ENCODE measurements at regions not wholly inside any gene's neighbourhood (a gene's known extent, or its start where the extent isn't known, plus 50 kb on each side); places are given as distances from the start of the nearest gene placed in this dataset.

DNA sequence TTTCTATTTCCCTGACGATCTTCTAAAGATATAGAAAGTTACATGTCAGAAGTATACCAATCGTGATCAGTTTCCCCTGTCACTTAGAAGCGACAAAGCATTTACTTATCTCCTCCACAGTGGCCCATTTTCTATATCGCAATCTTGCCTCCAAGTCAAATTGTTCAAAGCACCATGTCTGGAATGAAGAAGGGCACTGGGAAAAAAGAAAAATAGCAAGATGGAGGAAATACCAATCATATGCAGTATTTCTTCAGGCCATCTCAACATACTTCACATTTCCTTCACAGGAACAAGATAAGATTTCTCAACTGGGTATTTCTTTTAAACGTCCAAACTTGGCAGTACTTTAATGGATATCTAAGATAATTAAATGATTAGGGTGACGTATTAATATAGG, 63.3 kb upstream of the IL6 start:
- Histone ChIP-seq H3K9ac (ENCODE audit: low read depth, low read length) (no peak overlapping the region), H3K4me1 (ENCODE audit: insufficient read depth, low read length) (peaks cover 40% of the 10 kb centered on the region), H3K9me3 (ENCODE audit: control insufficient read depth, insufficient read depth, low read length) (no peaks in the 10 kb centered on the region), H3K36me3 (ENCODE audit: insufficient read depth, low read length) (no peaks in the 10 kb centered on the region; the same call in 1 of the 2 replicates)

DNA sequence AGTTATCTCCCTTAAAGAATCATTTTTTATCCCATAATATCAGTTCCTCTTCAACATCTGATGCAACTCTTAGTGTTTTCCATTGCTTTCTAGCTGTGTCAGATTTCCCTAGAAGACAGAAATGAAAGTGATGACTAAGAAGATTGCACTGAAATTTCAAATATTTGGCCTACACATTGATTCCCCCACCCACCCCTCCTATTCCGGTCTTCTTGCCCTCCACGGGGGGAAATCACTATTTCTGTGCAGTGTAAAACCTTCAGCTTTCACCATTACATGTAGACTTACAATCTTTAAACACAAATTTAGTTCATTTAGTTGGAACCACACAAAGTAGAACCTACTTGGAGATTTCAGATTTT, 63.7 kb upstream of the IL6 start:
- Histone ChIP-seq H3K9ac (ENCODE audit: low read depth, low read length) (no peak overlapping the region), H3K9me3 (ENCODE audit: control insufficient read depth, insufficient read depth, low read length) (no peaks in the 10 kb centered on the region), H3K36me3 (ENCODE audit: insufficient read depth, low read length) (no peaks in the 10 kb centered on the region; the same call in 1 of the 2 replicates), H3K4me1 (ENCODE audit: insufficient read depth, low read length) (peaks cover 36% of the 10 kb centered on the region)

GRCh38 chr7:22662556-22663356, 64.2 kb upstream of the IL6 start:
- no peak overlapping the region for H3K9ac ChIP-seq (ENCODE audit: low read depth, low read length)
- H3K36me3 ChIP-seq (ENCODE audit: insufficient read depth, low read length): no peaks in the 10 kb centered on the region; the same call in 1 of the 2 replicates

DNA sequence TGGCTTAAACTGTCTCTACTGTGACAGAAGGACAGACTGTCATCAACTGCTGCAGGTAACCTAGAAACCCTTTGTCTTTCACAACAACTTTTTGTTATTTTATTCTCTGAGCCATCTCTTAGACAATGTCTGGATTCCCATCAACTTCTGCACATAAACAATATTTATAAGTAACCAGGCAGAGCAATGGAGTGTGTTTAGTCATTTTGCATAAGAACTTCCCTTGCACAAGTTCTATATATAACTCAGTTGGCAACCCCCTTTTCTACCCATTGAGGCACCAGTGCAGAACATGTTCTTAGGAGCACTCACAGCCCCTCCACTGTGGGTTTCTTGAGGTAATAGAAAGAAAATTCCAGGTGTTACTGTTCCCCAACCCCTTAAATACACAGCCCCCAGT, 65.0 kb upstream of the IL6 start:
- peaks cover 24% of the 10 kb centered on the region for H3K4me1 ChIP-seq (ENCODE audit: insufficient read depth, low read length)
- no peaks in the 10 kb centered on the region; the same call in 1 of the 2 replicates for H3K36me3 ChIP-seq (ENCODE audit: insufficient read depth, low read length)
- H3K9ac ChIP-seq (ENCODE audit: low read depth, low read length): no peak overlapping the region
- H3K9me3 ChIP-seq (ENCODE audit: control insufficient read depth, insufficient read depth, low read length): no peaks in the 10 kb centered on the region

More at GRCh38 chr7:22662556-22663356, 64.2 kb upstream of the IL6 start:
- Histone ChIP-seq H3K9me3 (ENCODE audit: control insufficient read depth, insufficient read depth, low read length) (no peaks in the 10 kb centered on the region), H3K4me1 (ENCODE audit: insufficient read depth, low read length) (peaks cover 31% of the 10 kb centered on the region)

DNA sequence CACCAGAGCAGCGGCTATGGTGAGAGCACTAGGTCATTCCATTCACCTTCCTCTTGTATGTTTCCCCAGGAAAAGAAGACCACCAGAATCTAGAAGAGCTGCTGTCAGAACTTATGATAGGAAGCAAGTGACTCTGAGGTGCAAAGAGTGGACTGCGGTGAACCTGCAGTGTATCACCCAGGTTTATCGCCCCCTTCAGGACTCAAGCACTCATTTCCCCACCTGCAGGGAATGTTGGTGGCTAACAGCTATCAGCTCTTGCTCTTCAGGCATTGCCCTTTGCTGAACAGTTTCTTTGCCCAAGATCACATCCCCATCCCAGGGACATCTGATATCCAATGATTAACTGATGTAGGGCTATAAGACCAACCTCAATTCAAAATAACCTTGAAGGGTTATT, 66.3 kb upstream of the IL6 start:
- no peaks in the 10 kb centered on the region for H3K9me3 ChIP-seq (ENCODE audit: control insufficient read depth, insufficient read depth, low read length)
- H3K9ac ChIP-seq (ENCODE audit: low read depth, low read length): no peak overlapping the region
- H3K36me3 ChIP-seq (ENCODE audit: insufficient read depth, low read length): no peaks in the 10 kb centered on the region; the same call in 1 of the 2 replicates
- peaks cover 20% of the 10 kb centered on the region for H3K4me1 ChIP-seq (ENCODE audit: insufficient read depth, low read length)

GRCh38 chr7:22660293-22660692, 66.7 kb upstream of the IL6 start:
- Histone ChIP-seq H3K36me3 (ENCODE audit: insufficient read depth, low read length) (no peaks in the 10 kb centered on the region; the same call in 1 of the 2 replicates), H3K9ac (ENCODE audit: low read depth, low read length) (no peak overlapping the region), H3K9me3 (ENCODE audit: control insufficient read depth, insufficient read depth, low read length) (no peaks in the 10 kb centered on the region), H3K4me1 (ENCODE audit: insufficient read depth, low read length) (peaks cover 20% of the 10 kb centered on the region)

GRCh38 chr7:22659741-22660140, 67.3 kb upstream of the IL6 start:
- Histone ChIP-seq H3K4me1 (ENCODE audit: insufficient read depth, low read length) (peaks cover 20% of the 10 kb centered on the region), H3K9ac (ENCODE audit: low read depth, low read length) (no peak overlapping the region), H3K9me3 (ENCODE audit: control insufficient read depth, insufficient read depth, low read length) (no peaks in the 10 kb centered on the region), H3K36me3 (ENCODE audit: insufficient read depth, low read length) (no peaks in the 10 kb centered on the region; the same call in 1 of the 2 replicates)

- Histone ChIP-seq H3K9me3 (ENCODE audit: control insufficient read depth, insufficient read depth, low read length) (no peaks in the 10 kb centered on the region), H3K4me1 (ENCODE audit: insufficient read depth, low read length) (peaks cover 17% of the 10 kb centered on the region), H3K9ac (ENCODE audit: low read depth, low read length) (no peak overlapping the region), H3K36me3 (ENCODE audit: insufficient read depth, low read length) (no peaks in the 10 kb centered on the region; the same call in none of the 2 replicates)
Observed at GRCh38 chr7:22658031-22658430, 69.0 kb upstream of the IL6 start.

GRCh38 chr7:22657479-22657878, 69.5 kb upstream of the IL6 start:
- H3K9me3 ChIP-seq (ENCODE audit: control insufficient read depth, insufficient read depth, low read length): no peaks in the 10 kb centered on the region
- peaks cover 11% of the 10 kb centered on the region for H3K4me1 ChIP-seq (ENCODE audit: insufficient read depth, low read length)
- H3K36me3 ChIP-seq (ENCODE audit: insufficient read depth, low read length): no peaks in the 10 kb centered on the region; the same call in none of the 2 replicates
- H3K9ac ChIP-seq (ENCODE audit: low read depth, low read length): no peak overlapping the region

GRCh38 chr7:22655781-22656180, 71.2 kb upstream of the IL6 start:
- H3K36me3 ChIP-seq (ENCODE audit: insufficient read depth, low read length): peaks cover 15% of the 10 kb centered on the region
- H3K9me3 ChIP-seq (ENCODE audit: control insufficient read depth, insufficient read depth, low read length): no peaks in the 10 kb centered on the region
- H3K4me1 ChIP-seq (ENCODE audit: insufficient read depth, low read length): peaks cover 4% of the 10 kb centered on the region; the same call in 1 of the 2 replicates
- no peak overlapping the region for H3K9ac ChIP-seq (ENCODE audit: low read depth, low read length)

DNA sequence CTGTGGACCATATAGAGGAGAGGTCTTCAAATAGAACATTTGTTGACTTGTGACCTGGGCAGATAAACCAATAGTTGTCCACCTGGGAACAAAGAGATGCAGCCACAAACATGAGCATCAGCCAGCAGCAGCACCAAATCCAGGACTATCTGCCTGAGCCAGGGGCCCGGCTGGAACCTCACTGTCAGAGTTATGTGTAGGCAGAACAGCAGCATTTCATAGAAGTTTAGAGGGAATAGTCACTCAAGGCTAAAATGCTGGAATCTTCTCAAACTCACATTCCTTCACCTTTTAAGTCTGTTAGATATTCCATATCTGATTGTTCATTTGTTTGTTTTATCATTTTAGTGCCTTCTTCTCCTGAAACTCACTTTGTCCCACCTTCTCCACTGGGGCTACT, 72.2 kb upstream of the IL6 start:
- peaks cover 23% of the 10 kb centered on the region for H3K36me3 ChIP-seq (ENCODE audit: insufficient read depth, low read length)
- H3K9me3 ChIP-seq (ENCODE audit: control insufficient read depth, insufficient read depth, low read length): no peaks in the 10 kb centered on the region
- no peak overlapping the region for H3K9ac ChIP-seq (ENCODE audit: low read depth, low read length)
- H3K4me1 ChIP-seq (ENCODE audit: insufficient read depth, low read length): peaks cover 4% of the 10 kb centered on the region; the same call in 1 of the 2 replicates

- Histone ChIP-seq H3K36me3 (ENCODE audit: insufficient read depth, low read length) (peaks cover 23% of the 10 kb centered on the region), H3K9me3 (ENCODE audit: control insufficient read depth, insufficient read depth, low read length) (peaks cover under 1% of the 10 kb centered on the region; the same call in 1 of the 2 replicates), H3K9ac (ENCODE audit: low read depth, low read length) (no peak overlapping the region), H3K4me1 (ENCODE audit: insufficient read depth, low read length) (peaks cover 4% of the 10 kb centered on the region; the same call in 1 of the 2 replicates)
Observed at GRCh38 chr7:22653951-22654350, 73.0 kb upstream of the IL6 start.

DNA sequence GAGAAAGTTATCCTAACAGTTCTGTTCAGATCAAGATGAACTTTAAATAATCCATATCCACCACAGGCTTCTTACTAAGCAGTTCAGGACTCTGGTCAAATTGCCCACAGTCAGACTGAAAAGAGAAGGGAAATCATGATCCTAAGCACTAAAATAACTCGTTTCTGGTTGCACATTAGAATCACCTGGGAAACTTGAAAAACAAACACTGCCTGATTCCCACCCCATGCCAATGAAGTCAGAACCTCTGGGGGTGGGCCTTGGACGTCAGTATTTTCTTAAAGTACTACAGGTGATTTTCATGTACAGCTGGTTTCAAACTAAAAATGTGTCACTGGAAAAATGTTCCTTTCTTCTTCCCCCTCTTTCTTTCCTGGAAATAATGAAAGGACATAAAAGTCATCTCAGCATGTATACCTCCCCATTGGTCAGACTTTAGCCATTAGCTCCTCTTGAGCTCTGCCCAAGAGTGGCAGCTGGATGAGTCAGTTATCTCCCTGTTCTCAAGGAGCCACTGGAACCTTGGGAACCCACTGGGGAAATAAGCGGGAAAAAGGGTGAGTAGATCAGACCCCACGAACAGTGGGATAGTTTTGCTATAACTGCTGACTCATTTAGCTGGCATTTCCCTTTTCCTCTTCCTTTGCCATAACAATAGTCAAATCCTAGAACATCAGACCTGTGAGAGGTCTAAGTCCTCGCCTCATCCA, 75.3 kb upstream of the IL6 start:
- peaks cover 18% of the 10 kb centered on the region for H3K9me3 ChIP-seq (ENCODE audit: control insufficient read depth, insufficient read depth, low read length)
- peaks cover 4% of the 10 kb centered on the region; the same call in 1 of the 2 replicates for H3K4me1 ChIP-seq (ENCODE audit: insufficient read depth, low read length)
- peaks cover 37% of the 10 kb centered on the region for H3K36me3 ChIP-seq (ENCODE audit: insufficient read depth, low read length)
- H3K9ac ChIP-seq (ENCODE audit: low read depth, low read length): no peak overlapping the region

DNA sequence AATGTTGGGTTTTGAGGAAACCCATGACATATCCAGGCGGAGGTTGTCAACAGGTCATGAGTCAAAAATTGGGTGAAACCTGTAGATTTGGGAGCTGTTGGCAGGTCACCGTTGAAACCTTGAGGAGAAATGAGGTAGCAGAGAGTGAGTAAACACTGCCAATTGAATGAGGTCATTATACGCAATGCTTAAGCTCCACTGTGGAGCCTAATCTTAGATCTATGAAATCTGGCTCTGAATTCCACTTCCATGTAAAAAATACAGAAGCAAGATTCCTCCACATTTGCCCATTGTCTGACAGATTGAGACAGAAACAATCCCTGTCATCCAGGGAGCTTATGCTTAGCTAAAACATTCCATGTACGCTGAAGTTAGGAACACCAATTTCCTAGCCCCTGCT, 76.0 kb upstream of the IL6 start:
- peaks cover 24% of the 10 kb centered on the region for H3K9me3 ChIP-seq (ENCODE audit: control insufficient read depth, insufficient read depth, low read length)
- no peak overlapping the region for H3K9ac ChIP-seq (ENCODE audit: low read depth, low read length)
- H3K4me1 ChIP-seq (ENCODE audit: insufficient read depth, low read length): peaks cover 4% of the 10 kb centered on the region; the same call in 1 of the 2 replicates
- H3K36me3 ChIP-seq (ENCODE audit: insufficient read depth, low read length): peaks cover 43% of the 10 kb centered on the region

All from ES-I3 (cell line).